Smooth muscle cell (in vitro differentiated cells): ENCODE measurements at regions not wholly inside any gene's neighbourhood (a gene's known extent, or its start where the extent isn't known, plus 50 kb on each side); places are given as distances from the start of the nearest gene placed in this dataset.

Experiments
- DNase-seq: peaks from one replicate; lab custom pipeline; 2025; ENCODE audit not compliant: unreplicated experiment; lab: John Stamatoyannopoulos, UW
- H2AFZ ChIP-seq: fragments of 200-600 bp; sonication (generic); 2 replicates; pipeline ENCODE4 v1.6.0; 2016; ENCODE audit warnings: antibody characterized with exemption, low read depth, mild to moderate bottlenecking
- H3F3A ChIP-seq: fragments of 200-600 bp; sonication (generic); 2 replicates; pipeline ENCODE4 v1.6.0; 2017; ENCODE audit warnings: antibody characterized with exemption, low read depth
- H3K27ac ChIP-seq: fragments of 200-600 bp; sonication (generic); 2 replicates; pipeline ENCODE4 v1.5.1; 2016; ENCODE audit warnings: low read depth, mild to moderate bottlenecking
- H3K27me3 ChIP-seq: fragments of 200-600 bp; sonication (generic); 2 replicates; pipeline ENCODE4 v1.6.1; 2016; ENCODE audit warnings: low read depth, mild to moderate bottlenecking
- H3K36me3 ChIP-seq: fragments of 200-600 bp; sonication (generic); 2 replicates; pipeline ENCODE4 v1.5.1; 2016; ENCODE audit warnings: low read depth
- H3K4me1 ChIP-seq: fragments of 200-600 bp; sonication (generic); 2 replicates; pipeline ENCODE4 v1.5.1; 2016; ENCODE audit warnings: low read depth
- H3K4me2 ChIP-seq: fragments of 200-600 bp; sonication (generic); 2 replicates; pipeline ENCODE4 v1.6.0; 2016; ENCODE audit warnings: mild to moderate bottlenecking
- H3K4me3 ChIP-seq: fragments of 200-600 bp; sonication (generic); 2 replicates; pipeline ENCODE4 v1.5.1; 2016; ENCODE audit warnings: mild to moderate bottlenecking
- H3K79me2 ChIP-seq: fragments of 200-600 bp; sonication (generic); 2 replicates; pipeline ENCODE4 v1.6.0; 2016; ENCODE audit warnings: low read depth, mild to moderate bottlenecking
- H3K9ac ChIP-seq: fragments of 200-600 bp; sonication (generic); 2 replicates; pipeline ENCODE4 v1.6.0; 2016; ENCODE audit warnings: low read depth
- H3K9me3 ChIP-seq: fragments of 200-600 bp; sonication (generic); replicated peaks from 2 replicates; pipeline ENCODE4 v1.5.1; 2016; ENCODE audit warnings: low read depth
- H4K20me1 ChIP-seq: fragments of 200-600 bp; sonication (generic); 2 replicates; pipeline ENCODE4 v1.6.0; 2016; ENCODE audit warnings: low read depth
- CTCF ChIP-seq: fragments of 200-600 bp; sonication (generic); IDR thresholded peaks from 2 replicates; pipeline ENCODE4 v1.5.1; 2017; ENCODE audit warnings: borderline replicate concordance, mild to moderate bottlenecking, antibody characterized with exemption; ENCODE audit not compliant: insufficient read depth, poor library complexity, severe bottlenecking
- WGBS: methylation state at CpG from one replicate; pipeline ENCODE4 v1.1.7; 2016; ENCODE audit warnings: low lambda C conversion rate; 5-methylcytosine and 5-hydroxymethylcytosine counted together

GRCh38 chr16:60491273-60491672 is 1545.0 kb downstream of the CDH8 start:
- no peaks in the 10 kb centered on the region for H3K27me3 ChIP-seq
- no peaks in the 10 kb centered on the region for H4K20me1 ChIP-seq
- no peaks in the 10 kb centered on the region for H3K79me2 ChIP-seq
- no peaks in the 10 kb centered on the region for H3K9me3 ChIP-seq
- no peak for DNase-seq
- TF ChIP-seq CTCF: no peak
- no peak overlapping the region for H3K4me2 ChIP-seq
- H3K4me1 ChIP-seq: no peaks in the 10 kb centered on the region
- H3K36me3 ChIP-seq: no peaks in the 10 kb centered on the region
- no peak overlapping the region for H3K4me3 ChIP-seq
- H3F3A ChIP-seq: no peaks in the 10 kb centered on the region
- no peak overlapping the region for H3K9ac ChIP-seq
- 80% methylated on average over 3 of the region's 3 CpGs for WGBS
- H3K27ac ChIP-seq: no peak overlapping the region
- H2AFZ ChIP-seq: no peak overlapping the region

- Histone ChIP-seq H3F3A (no peaks in the 10 kb centered on the region), H3K27me3 (no peaks in the 10 kb centered on the region), H3K4me2 (no peak overlapping the region), H3K9ac (no peak overlapping the region), H3K36me3 (no peaks in the 10 kb centered on the region), H3K27ac (no peak overlapping the region), H3K4me1 (no peaks in the 10 kb centered on the region), H4K20me1 (no peaks in the 10 kb centered on the region), H3K4me3 (no peak overlapping the region), H3K9me3 (no peaks in the 10 kb centered on the region), H2AFZ (no peak overlapping the region), H3K79me2 (no peaks in the 10 kb centered on the region)
- no peak for DNase-seq
- 86% methylated on average over 1 of the region's 1 CpG for WGBS
- no peak for TF ChIP-seq CTCF
Measured at GRCh38 chr16:60485872-60486489, 1550.3 kb downstream of the CDH8 start.

- Histone ChIP-seq H3F3A (no peaks in the 10 kb centered on the region), H3K9ac (no peak overlapping the region), H3K9me3 (no peaks in the 10 kb centered on the region), H3K4me1 (no peaks in the 10 kb centered on the region), H3K4me3 (no peak overlapping the region), H3K79me2 (no peaks in the 10 kb centered on the region), H3K27ac (no peak overlapping the region), H4K20me1 (no peaks in the 10 kb centered on the region), H2AFZ (no peak overlapping the region), H3K36me3 (no peaks in the 10 kb centered on the region), H3K4me2 (no peak overlapping the region), H3K27me3 (no peaks in the 10 kb centered on the region)
- TF ChIP-seq CTCF: no peak
- 98% methylated on average over 2 of the region's 2 CpGs for WGBS
- DNase-seq: no peak
Measured at GRCh38 chr16:60484901-60485300, 1551.3 kb downstream of the CDH8 start.

- no peak overlapping the region for H3K4me3 ChIP-seq
- H3K4me1 ChIP-seq: no peaks in the 10 kb centered on the region
- H3K27ac ChIP-seq: no peak overlapping the region
- DNase-seq: no peak
- no peaks in the 10 kb centered on the region for H3K27me3 ChIP-seq
- H3K36me3 ChIP-seq: no peaks in the 10 kb centered on the region
- H3K79me2 ChIP-seq: no peaks in the 10 kb centered on the region
- no peaks in the 10 kb centered on the region for H3K9me3 ChIP-seq
- no peak overlapping the region for H3K9ac ChIP-seq
- H2AFZ ChIP-seq: no peak overlapping the region
- no peaks in the 10 kb centered on the region for H4K20me1 ChIP-seq
- WGBS: 71% methylated on average over 2 of the region's 2 CpGs
- H3F3A ChIP-seq: no peaks in the 10 kb centered on the region
- no peak overlapping the region for H3K4me2 ChIP-seq
- TF ChIP-seq CTCF: no peak
Measured at GRCh38 chr16:60481591-60481990, 1554.6 kb downstream of the CDH8 start.
